Muscle of back (tissue), 3 donors: ENCODE measurements at regions not wholly inside any gene's neighbourhood (a gene's known extent, or its start where the extent isn't known, plus 50 kb on each side); places are given as distances from the start of the nearest gene placed in this dataset.
"Not testable (repeated sequence)": the region's sequence is repeated elsewhere in the genome, so short reads cannot be mapped to it uniquely, and the experiment has no call there.

Experiments used
- DNase-seq, 3 donors: peaks; one replicate each; pipeline versions ENCODE4 v3.0.0 to v3.0.0-alpha.2; 2013

GRCh38 chr7:17093461-17093860 is 205.0 kb upstream of the AHR start:
- DNase-seq, result no peak

GRCh38 chr7:17094963-17095574 is 203.4 kb upstream of the AHR start:
- peak in 1 of 3 donors; percentile 27 for DNase-seq

- DNase-seq, result no peak
Measured at GRCh38 chr7:17095931-17096330, 202.5 kb upstream of the AHR start.

GRCh38 chr7:17097668-17098297 is 200.7 kb upstream of the AHR start:
- no peak for DNase-seq

- DNase-seq, result no peak
Measured at GRCh38 chr7:17098515-17098914, 199.9 kb upstream of the AHR start.

GRCh38 chr7:17099083-17099973 is 199.1 kb upstream of the AHR start:
- DNase-seq, result no peak

- DNase-seq, result not testable (repeated sequence)
Measured at GRCh38 chr7:17099974-17100509, 198.4 kb upstream of the AHR start.

GRCh38 chr7:17101207-17101696 is 197.2 kb upstream of the AHR start:
- DNase-seq, result no peak

GRCh38 chr7:17103170-17103569 is 195.3 kb upstream of the AHR start:
- DNase-seq, result no peak

GRCh38 chr7:17103984-17104383 is 194.5 kb upstream of the AHR start:
- no peak for DNase-seq

- no peak for DNase-seq
Measured at GRCh38 chr7:17104419-17104818, 194.0 kb upstream of the AHR start.

- no peak for DNase-seq
Measured at GRCh38 chr7:17105701-17106100, 192.8 kb upstream of the AHR start.

- DNase-seq, result no peak
Measured at GRCh38 chr7:17108049-17108584, 190.3 kb upstream of the AHR start.

GRCh38 chr7:17109020-17109419 is 189.4 kb upstream of the AHR start:
- no peak for DNase-seq

GRCh38 chr7:17113770-17114169 is 184.7 kb upstream of the AHR start:
- not testable (repeated sequence) for DNase-seq

- no peak for DNase-seq
Measured at GRCh38 chr7:17118412-17118811, 180.0 kb upstream of the AHR start.

GRCh38 chr7:17120756-17121155 is 177.7 kb upstream of the AHR start:
- DNase-seq, result no peak

GRCh38 chr7:17121671-17122070 is 176.8 kb upstream of the AHR start:
- no peak for DNase-seq

- DNase-seq, result peak; percentile 20 to 61 (median 28)
Measured at GRCh38 chr7:17123020-17123419, 175.4 kb upstream of the AHR start.

- no peak for DNase-seq
Measured at GRCh38 chr7:17126413-17127268, 171.8 kb upstream of the AHR start.

- DNase-seq, result no peak
Measured at GRCh38 chr7:17129218-17129617, 169.2 kb upstream of the AHR start.
